Trophoblast cell (in vitro differentiated cells and primary cell): ENCODE measurements at regions not wholly inside any gene's neighbourhood (a gene's known extent, or its start where the extent isn't known, plus 50 kb on each side); places are given as distances from the start of the nearest gene placed in this dataset.

Source experiments
- DNase-seq, 2 donors: peaks; one replicate each; pipeline ENCODE4 v3.0.0-alpha.2; 2016
- H2AFZ ChIP-seq: 2 replicates; pipeline ENCODE4 v1.6.1; 2013; ENCODE audit warnings: low read length, moderate library complexity, mild to moderate bottlenecking; ENCODE audit not compliant: insufficient read depth, poor library complexity
- H2AK5ac ChIP-seq: 2 replicates; pipeline ENCODE4 v1.6.1; 2013; ENCODE audit warnings: mild to moderate bottlenecking, low read length
- H2BK120ac ChIP-seq: 2 replicates; pipeline ENCODE4 v1.6.1; 2013; ENCODE audit warnings: low read length, mild to moderate bottlenecking, moderate library complexity; ENCODE audit not compliant: insufficient read depth, poor library complexity
- H2BK12ac ChIP-seq: 2 replicates; pipeline ENCODE4 v1.6.1; 2013; ENCODE audit warnings: mild to moderate bottlenecking, low read length, moderate library complexity
- H2BK5ac ChIP-seq: 2 replicates; pipeline ENCODE4 v1.6.1; 2013; ENCODE audit warnings: low read length, low read depth, moderate library complexity, mild to moderate bottlenecking; ENCODE audit not compliant: poor library complexity
- H3K14ac ChIP-seq: 2 replicates; pipeline ENCODE4 v1.6.1; 2013; ENCODE audit warnings: mild to moderate bottlenecking, low read length
- H3K18ac ChIP-seq: 2 replicates; pipeline ENCODE4 v1.6.1; 2013; ENCODE audit warnings: mild to moderate bottlenecking, low read length
- H3K23ac ChIP-seq: 2 replicates; pipeline ENCODE4 v1.6.1; 2013; ENCODE audit warnings: low read length
- H3K27ac ChIP-seq: 2 replicates; pipeline ENCODE4 v1.5.1; 2013; ENCODE audit warnings: low read depth, mild to moderate bottlenecking, inconsistent platforms, low read length, moderate library complexity
- H3K27me3 ChIP-seq: 2 replicates; pipeline ENCODE4 v1.6.1; 2013; ENCODE audit warnings: inconsistent platforms, mild to moderate bottlenecking, low read length, moderate library complexity; ENCODE audit not compliant: insufficient read depth
- H3K36me3 ChIP-seq, 2 experiments: 1 replicate in 1 of 2; 2 replicates in 1 of 2; pipeline ENCODE4 v1.6.1; 2013; ENCODE audit warnings: low read length in 2 of 2, mild to moderate bottlenecking in 2 of 2, moderate library complexity in 1 of 2; ENCODE audit not compliant: insufficient read depth in 2 of 2, control insufficient read depth in 1 of 2
- H3K4ac ChIP-seq: 2 replicates; pipeline ENCODE4 v1.6.1; 2013; ENCODE audit warnings: low read depth, mild to moderate bottlenecking, low read length, moderate library complexity
- H3K4me1 ChIP-seq, 2 experiments: 1 replicate in 1 of 2; 2 replicates in 1 of 2; pipeline ENCODE4 v1.6.1; 2013; ENCODE audit warnings: low read length in 2 of 2, mild to moderate bottlenecking in 2 of 2, moderate library complexity in 1 of 2; ENCODE audit not compliant: insufficient read depth in 2 of 2, control insufficient read depth in 1 of 2
- H3K4me2 ChIP-seq: 2 replicates; pipeline ENCODE4 v1.6.1; 2013; ENCODE audit warnings: inconsistent platforms, mild to moderate bottlenecking, low read length, moderate library complexity
- H3K4me3 ChIP-seq: 2 replicates; pipeline ENCODE4 v1.5.1; 2013; ENCODE audit warnings: mild to moderate bottlenecking, low read depth, low read length, inconsistent platforms
- H3K79me1 ChIP-seq: one replicate; pipeline ENCODE4 v1.6.1; 2013; ENCODE audit warnings: low read length
- H3K79me2 ChIP-seq: 2 replicates; pipeline ENCODE4 v1.6.1; 2013; ENCODE audit warnings: low read length, mild to moderate bottlenecking; ENCODE audit not compliant: control insufficient read depth, insufficient read depth, poor library complexity
- H3K9ac ChIP-seq: 2 replicates; pipeline ENCODE4 v1.6.1; 2013; ENCODE audit warnings: mild to moderate bottlenecking, low read length
- H3K9me3 ChIP-seq: 2 replicates; pipeline ENCODE4 v1.6.1; 2013; ENCODE audit warnings: low read depth, mild to moderate bottlenecking, control low read depth, inconsistent platforms, low read length; ENCODE audit not compliant: insufficient read depth
- H4K12ac ChIP-seq: 2 replicates; pipeline ENCODE4 v1.6.1; 2013; ENCODE audit warnings: low read depth, mild to moderate bottlenecking, low read length, moderate library complexity
- H4K8ac ChIP-seq: 2 replicates; pipeline ENCODE4 v1.6.1; 2013; ENCODE audit warnings: low read depth, mild to moderate bottlenecking, low read length, moderate library complexity
- H4K91ac ChIP-seq: one replicate; pipeline ENCODE4 v1.6.1; 2013; ENCODE audit warnings: low read depth, mild to moderate bottlenecking, low read length, moderate library complexity
- WGBS: extraction: QIAGEN DNeasy Blood & Tissue Kit; methylation state at CpG from one replicate; pipeline ENCODE4 v1.1.7; 2013; ENCODE audit warnings: missing lambda C conversion rate; ENCODE audit not compliant: insufficient read length, insufficient coverage; ENCODE audit errors: extremely low coverage; 5-methylcytosine and 5-hydroxymethylcytosine counted together

DNA sequence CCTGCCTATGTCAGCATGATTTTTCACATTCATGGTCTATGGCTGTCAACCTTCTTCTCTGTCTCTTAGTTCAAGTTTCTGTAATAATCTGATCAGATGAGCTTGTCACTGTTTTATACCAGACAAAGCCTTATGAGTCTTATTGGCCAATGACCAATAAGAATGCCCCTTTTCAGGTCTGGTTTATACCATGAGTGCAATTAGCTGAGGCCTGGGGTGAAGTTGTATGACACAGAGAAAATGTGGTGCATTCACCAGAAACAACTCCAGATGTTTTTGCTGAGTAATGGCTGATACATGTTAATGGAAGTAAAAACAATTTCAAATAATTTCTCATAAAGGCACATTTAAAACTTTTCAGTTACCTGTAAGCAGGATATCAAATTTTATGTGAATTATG, 218.6 kb upstream of the CDH8 start:
- Histone ChIP-seq H3K4me1 (peaks cover 0 to 9% of the 10 kb centered on the region in 2 experiments), H3K9ac (no peak overlapping the region), H3K4me3 (no peak overlapping the region), H2AK5ac (no peak overlapping the region), H3K79me2 (no peaks in the 10 kb centered on the region), H4K8ac (no peak overlapping the region), H3K4me2 (no peak overlapping the region), H3K9me3 (no peaks in the 10 kb centered on the region), H3K14ac (no peak overlapping the region), H2AFZ (no peak overlapping the region), H3K27ac (peak overlapping the region; percentile 46), H3K18ac (no peak overlapping the region), H3K4ac (no peak overlapping the region), H4K91ac (no peak overlapping the region), H2BK12ac (no peak overlapping the region), H4K12ac (no peak overlapping the region), H3K36me3 (no peaks in the 10 kb centered on the region), H2BK120ac (no peak overlapping the region), H3K27me3 (no peaks in the 10 kb centered on the region), H2BK5ac (no peak overlapping the region), H3K79me1 (peaks cover 2% of the 10 kb centered on the region), H3K23ac (no peak overlapping the region)
- no peak for DNase-seq

DNA sequence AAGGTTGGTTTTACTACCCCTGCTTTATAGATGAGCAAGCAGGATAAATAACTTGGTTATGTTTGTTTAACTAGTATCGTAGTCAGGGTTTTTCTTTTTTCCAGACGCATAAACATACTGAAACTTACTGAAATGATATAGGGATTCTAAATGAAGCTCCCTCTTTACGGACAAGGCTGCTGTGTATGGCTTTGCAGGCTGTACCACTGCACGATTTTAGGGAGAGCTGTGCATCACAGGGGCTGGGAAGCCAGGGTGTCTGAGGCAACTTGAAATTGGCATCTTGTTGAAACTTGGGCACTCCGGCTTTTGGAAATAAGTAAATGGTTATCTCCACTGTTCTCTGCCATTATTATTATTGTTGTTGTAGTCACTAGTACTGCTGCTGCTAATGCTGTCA, 218.1 kb upstream of the CDH8 start:
- Histone ChIP-seq H3K23ac (no peak overlapping the region), H3K4ac (no peak overlapping the region), H3K79me2 (no peaks in the 10 kb centered on the region), H4K8ac (peak overlapping the region; percentile 53), H4K91ac (no peak overlapping the region), H3K14ac (no peak overlapping the region), H2AFZ (no peak overlapping the region), H2BK12ac (no peak overlapping the region), H3K9ac (no peak overlapping the region), H3K4me3 (no peak overlapping the region), H2AK5ac (no peak overlapping the region), H2BK5ac (no peak overlapping the region), H3K9me3 (no peaks in the 10 kb centered on the region), H3K79me1 (peaks cover 2% of the 10 kb centered on the region), H4K12ac (no peak overlapping the region), H3K36me3 (no peaks in the 10 kb centered on the region), H3K4me1 (peaks cover 0 to 9% of the 10 kb centered on the region in 2 experiments), H2BK120ac (no peak overlapping the region), H3K27ac (peak overlapping the region; percentile 46), H3K18ac (no peak overlapping the region), H3K4me2 (no peak overlapping the region), H3K27me3 (no peaks in the 10 kb centered on the region)
- no CpG with 5 or more reads among the region's 5 CpGs for WGBS
- DNase-seq, result no peak

DNA sequence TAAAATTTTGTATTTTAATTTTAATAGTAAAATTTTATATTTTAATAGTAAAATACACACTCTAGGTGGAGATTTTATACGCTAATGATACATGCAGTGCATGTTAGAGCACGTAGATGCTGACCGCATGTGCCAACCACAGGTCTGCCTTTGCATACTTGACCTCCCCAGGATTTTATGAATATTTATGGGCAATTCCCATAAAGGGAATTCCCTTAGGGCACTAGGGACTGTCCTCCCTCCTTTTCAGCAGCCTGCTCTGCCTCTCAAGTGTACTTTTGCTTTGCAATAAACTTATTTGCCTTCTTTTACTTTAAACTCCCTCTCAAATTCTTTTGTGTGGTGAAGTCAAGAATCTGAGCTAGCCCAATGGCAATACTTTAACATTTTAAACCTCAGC, 217.7 kb upstream of the CDH8 start:
- H3K9me3 ChIP-seq, result no peaks in the 10 kb centered on the region

DNA sequence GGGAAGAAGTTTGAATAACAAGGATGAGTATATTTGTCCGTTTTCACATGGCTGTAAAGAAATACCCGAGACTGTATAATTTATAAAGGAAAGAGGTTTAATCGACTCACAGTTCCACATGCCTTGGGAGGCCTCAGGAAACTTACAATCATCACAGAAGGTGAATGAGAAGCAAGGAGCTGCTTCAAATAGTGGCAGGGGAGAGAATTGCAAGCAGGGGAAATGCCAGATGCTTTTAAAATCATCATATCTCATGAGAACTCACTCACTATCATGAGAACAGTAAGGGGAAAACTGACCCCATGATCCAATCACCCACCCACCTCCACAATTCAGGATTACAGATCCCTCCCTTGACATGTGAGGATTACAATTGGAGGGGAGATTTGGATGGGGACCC, 212.8 kb upstream of the CDH8 start:
- no peak overlapping the region for H3K4me2 ChIP-seq
- no peak overlapping the region for H3K14ac ChIP-seq
- no peak overlapping the region for H3K27ac ChIP-seq
- H3K36me3 ChIP-seq, result no peaks in the 10 kb centered on the region
- DNase-seq, result no peak
- H3K23ac ChIP-seq, result no peak overlapping the region
- no peak overlapping the region for H3K4ac ChIP-seq
- H3K4me1 ChIP-seq, result peaks cover 0 to 2% of the 10 kb centered on the region in 2 experiments
- H2BK12ac ChIP-seq, result no peak overlapping the region
- H3K4me3 ChIP-seq, result no peak overlapping the region
- H3K79me1 ChIP-seq, result peaks cover 2% of the 10 kb centered on the region
- no peak overlapping the region for H3K18ac ChIP-seq
- no peak overlapping the region for H4K91ac ChIP-seq
- H4K8ac ChIP-seq, result no peak overlapping the region
- no peak overlapping the region for H2BK120ac ChIP-seq
- H3K9ac ChIP-seq, result no peak overlapping the region
- no peak overlapping the region for H2AK5ac ChIP-seq
- no peaks in the 10 kb centered on the region for H3K9me3 ChIP-seq
- WGBS, result no CpG with 5 or more reads among the region's 3 CpGs
- no peaks in the 10 kb centered on the region for H3K79me2 ChIP-seq
- no peak overlapping the region for H2AFZ ChIP-seq
- no peak overlapping the region for H2BK5ac ChIP-seq
- no peaks in the 10 kb centered on the region for H3K27me3 ChIP-seq
- H4K12ac ChIP-seq, result no peak overlapping the region

More for the DNA sequence above, 217.7 kb upstream of the CDH8 start:
- H3K79me1 ChIP-seq, result peaks cover 2% of the 10 kb centered on the region
- H2BK12ac ChIP-seq, result no peak overlapping the region
- H3K4ac ChIP-seq, result no peak overlapping the region
- H2AK5ac ChIP-seq, result no peak overlapping the region
- H4K12ac ChIP-seq, result no peak overlapping the region
- H2BK120ac ChIP-seq, result no peak overlapping the region
- no peak overlapping the region for H3K23ac ChIP-seq
- no peak overlapping the region for H3K18ac ChIP-seq
- H3K36me3 ChIP-seq, result no peaks in the 10 kb centered on the region
- no peak overlapping the region for H3K4me2 ChIP-seq
- H3K27ac ChIP-seq, result no peak overlapping the region
- DNase-seq, result no peak
- WGBS, result no CpG with 5 or more reads among the region's 3 CpGs
- no peak overlapping the region for H2BK5ac ChIP-seq
- no peak overlapping the region for H3K14ac ChIP-seq
- peaks cover 0 to 9% of the 10 kb centered on the region in 2 experiments for H3K4me1 ChIP-seq
- no peak overlapping the region for H3K4me3 ChIP-seq
- H4K91ac ChIP-seq, result no peak overlapping the region
- no peak overlapping the region for H4K8ac ChIP-seq
- no peak overlapping the region for H3K9ac ChIP-seq
- H2AFZ ChIP-seq, result no peak overlapping the region
- no peaks in the 10 kb centered on the region for H3K27me3 ChIP-seq
- no peaks in the 10 kb centered on the region for H3K79me2 ChIP-seq
